GM12892 (cell line): ENCODE measurements at regions not wholly inside any gene's neighbourhood (a gene's known extent, or its start where the extent isn't known, plus 50 kb on each side); places are given as distances from the start of the nearest gene placed in this dataset.

ENCODE experiments used
- POLR2A ChIP-seq: IDR thresholded peaks from 2 replicates; pipeline ENCODE4 v1.6.1; 2011; ENCODE audit warnings: low read depth, low read length, control low read depth
- POLR2AphosphoS5 ChIP-seq: IDR thresholded peaks from 2 replicates; pipeline ENCODE4 v1.6.1; 2011; ENCODE audit warnings: low read depth, low read length, control low read depth

GRCh38 chr2:187855689-187856088 lies 301.5 kb upstream of the TFPI start:
- TF ChIP-seq POLR2AphosphoS5 = no peak
- no peak for TF ChIP-seq POLR2A
